Upper lobe of right lung (tissue), 1 donor: ENCODE measurements at regions not wholly inside any gene's neighbourhood (a gene's known extent, or its start where the extent isn't known, plus 50 kb on each side); places are given as distances from the start of the nearest gene placed in this dataset.

Experiments used
- ATAC-seq: fragments of 200-7000 bp; cut with Tn5 transposase; one replicate; pipeline ENCODE4 v1.9.1; 2020; ENCODE audit warnings: mild to moderate bottlenecking, moderate library complexity
- DNase-seq: peaks from one replicate; pipeline ENCODE4 v3.0.0-alpha.2; 2020
- H3K27ac ChIP-seq: fragments of 200-600 bp; one replicate; pipeline ENCODE4 v1.8.0; 2022
- H3K27me3 ChIP-seq: fragments of 200-600 bp; one replicate; pipeline ENCODE4 v1.8.0; 2022; ENCODE audit warnings: mild to moderate bottlenecking
- H3K36me3 ChIP-seq: fragments of 200-600 bp; one replicate; pipeline ENCODE4 v1.8.0; 2022
- H3K4me1 ChIP-seq: fragments of 200-600 bp; one replicate; pipeline ENCODE4 v1.8.0; 2022
- H3K4me3 ChIP-seq: fragments of 200-600 bp; one replicate; pipeline ENCODE4 v1.8.0; 2022; ENCODE audit warnings: mild to moderate bottlenecking
- H3K9me3 ChIP-seq: fragments of 200-600 bp; one replicate; pipeline ENCODE4 v1.8.0; 2022
- CTCF ChIP-seq: fragments of 200-600 bp; IDR thresholded peaks from one replicate; pipeline ENCODE4 v1.8.0; 2022; ENCODE audit warnings: antibody characterized with exemption
- intact Hi-C: fragments of 100-400 bp; cut with DNase I; formaldehyde crosslinking; loops from one replicate; pipeline ENCODE4 v1.11.0; 2022
- donor health status: DM: no; HTN: yes; CAD: no; lungs with severe emphysema.

DNA sequence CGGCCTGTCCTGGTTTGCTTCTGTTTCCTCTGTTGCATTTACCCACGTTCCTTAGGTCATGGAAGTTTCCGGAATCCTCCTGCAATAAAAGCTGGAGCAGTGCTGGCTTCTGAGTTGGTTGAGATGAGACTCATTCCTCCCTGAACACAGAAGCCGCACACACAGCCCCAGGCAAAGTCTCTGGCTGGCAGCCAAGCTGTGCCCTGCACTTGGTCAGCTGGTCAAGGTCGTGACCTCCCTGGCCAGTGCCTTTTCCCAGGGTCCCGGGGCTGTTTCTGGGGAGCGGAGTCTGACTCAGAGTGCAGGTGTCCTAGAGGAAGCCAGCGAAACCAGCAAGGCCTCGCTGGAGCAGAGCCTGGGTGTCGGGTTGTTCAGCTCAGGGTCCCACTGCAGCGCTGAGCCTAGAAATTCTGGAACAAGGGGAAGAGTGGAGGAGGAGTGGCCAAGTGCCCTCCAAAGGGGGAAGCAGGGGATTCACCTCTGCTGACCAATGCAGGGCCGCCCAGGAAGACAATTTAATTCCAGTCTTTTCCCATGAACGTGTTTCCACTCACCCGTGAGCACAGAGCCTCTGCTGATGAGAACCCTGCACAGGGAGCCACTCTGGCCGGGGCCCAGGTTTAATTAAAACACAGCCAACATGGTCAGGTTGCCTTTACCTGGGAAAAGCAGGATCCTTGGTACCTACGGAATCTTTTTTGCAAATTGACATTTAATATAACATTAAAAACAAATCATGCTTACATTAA is 245.5 kb upstream of the PPP2R2D start:
- H3K9me3 ChIP-seq = no peaks in the 10 kb centered on the region
- no peaks in the 10 kb centered on the region for H3K36me3 ChIP-seq
- TF ChIP-seq CTCF = no peak
- ATAC-seq = no peak
- peak; percentile 58 for DNase-seq
- no peaks in the 10 kb centered on the region for H3K4me1 ChIP-seq
- H3K4me3 ChIP-seq = no peak overlapping the region
- no peak overlapping the region for H3K27ac ChIP-seq
- intact Hi-C loops = no loop called here
- H3K27me3 ChIP-seq = peaks cover 13% of the 10 kb centered on the region

GRCh38 chr10:131656009-131656408 is 244.8 kb upstream of the PPP2R2D start:
- DNase-seq = no peak
- no peak overlapping the region for H3K27ac ChIP-seq
- intact Hi-C loops = no loop called here

DNA sequence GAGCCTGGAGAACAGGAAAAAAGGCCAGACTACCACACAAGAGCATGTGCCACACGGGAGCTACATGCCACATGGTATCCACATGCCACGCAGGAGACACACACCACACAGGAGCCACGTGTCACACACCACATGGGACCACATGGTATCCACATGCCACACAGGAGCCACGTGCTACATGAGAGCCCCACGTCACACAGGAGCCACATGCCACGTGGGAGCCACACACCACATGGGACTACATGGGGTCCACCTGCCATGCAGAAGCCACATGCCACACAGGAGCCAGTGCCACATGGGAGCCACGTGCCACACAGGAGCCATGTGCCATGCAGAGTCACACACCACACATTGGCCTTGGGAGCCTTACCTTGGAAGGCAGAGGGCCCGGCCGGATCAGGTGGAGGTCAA is 244.4 kb upstream of the PPP2R2D start:
- intact Hi-C loops = no loop called here
- TF ChIP-seq CTCF = no peak
- H3K4me3 ChIP-seq = no peak overlapping the region
- ATAC-seq (no peak), DNase-seq (peak; percentile 39)
- no peaks in the 10 kb centered on the region for H3K36me3 ChIP-seq
- peaks cover 13% of the 10 kb centered on the region for H3K27me3 ChIP-seq
- no peaks in the 10 kb centered on the region for H3K9me3 ChIP-seq
- no peaks in the 10 kb centered on the region for H3K4me1 ChIP-seq
- H3K27ac ChIP-seq = no peak overlapping the region

More at GRCh38 chr10:131656009-131656408, 244.8 kb upstream of the PPP2R2D start:
- Histone ChIP-seq H3K4me1 (no peaks in the 10 kb centered on the region), H3K9me3 (no peaks in the 10 kb centered on the region), H3K36me3 (no peaks in the 10 kb centered on the region), H3K4me3 (no peak overlapping the region), H3K27me3 (peaks cover 13% of the 10 kb centered on the region)
- ATAC-seq = no peak
- no peak for TF ChIP-seq CTCF

- H3K27ac ChIP-seq = no peak overlapping the region
- peak; percentile 52 for DNase-seq
- no peaks in the 10 kb centered on the region for H3K36me3 ChIP-seq
- intact Hi-C loops = no loop called here
- no peak overlapping the region for H3K4me3 ChIP-seq
- ATAC-seq = no peak
- no peaks in the 10 kb centered on the region for H3K4me1 ChIP-seq
- peaks cover 10% of the 10 kb centered on the region for H3K27me3 ChIP-seq
- no peak for TF ChIP-seq CTCF
- no peaks in the 10 kb centered on the region for H3K9me3 ChIP-seq
Measured at GRCh38 chr10:131657318-131657984, 243.4 kb upstream of the PPP2R2D start.

DNA sequence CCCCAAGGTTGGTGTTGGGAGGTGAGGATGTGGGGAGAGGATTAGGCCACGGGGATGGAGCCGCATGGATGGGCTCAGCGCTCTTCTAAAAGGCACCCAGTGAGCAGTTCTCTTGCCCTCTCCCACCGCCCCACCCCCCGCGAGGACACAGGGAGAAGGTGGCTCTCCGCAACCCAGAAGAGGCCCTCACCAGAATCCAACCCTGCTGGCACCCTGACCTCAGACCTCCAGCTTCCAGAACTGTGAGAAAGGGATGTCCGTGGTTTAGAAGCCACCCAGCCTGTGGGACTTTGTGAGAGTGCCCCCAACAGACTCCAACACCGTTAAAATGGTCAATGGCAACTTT is 242.8 kb upstream of the PPP2R2D start:
- DNase-seq (no peak), ATAC-seq (no peak)
- H3K4me3 ChIP-seq = no peak overlapping the region
- H3K4me1 ChIP-seq = no peaks in the 10 kb centered on the region
- H3K36me3 ChIP-seq = no peaks in the 10 kb centered on the region
- peaks cover 5% of the 10 kb centered on the region for H3K27me3 ChIP-seq
- TF ChIP-seq CTCF = no peak
- intact Hi-C loops = no loop called here
- H3K27ac ChIP-seq = no peak overlapping the region
- no peaks in the 10 kb centered on the region for H3K9me3 ChIP-seq
